ENCODE measurements at regions not wholly inside any gene's neighbourhood (a gene's known extent, or its start where the extent isn't known, plus 50 kb on each side); places are given as distances from the start of the nearest gene placed in this dataset.
A peak's percentile ranks its signal among the peaks of the same experiment; 100 is the strongest.
"Not testable (repeated sequence)": the region's sequence is repeated elsewhere in the genome, so short reads cannot be mapped to it uniquely, and the experiment has no call there.

GRCh38 chr2:138272524-138273195, 228.9 kb upstream of the SPOPL start:
- TF ChIP-seq CTCF (IDR thresholded peaks at IDR 0.05; ENCODE audit: low read depth, low read length): no peak
- peak overlapping the region; percentile 19 for H3K27ac ChIP-seq

GRCh38 chr2:138273280-138273679, 228.3 kb upstream of the SPOPL start:
- not testable (repeated sequence) for H3K9me3 ChIP-seq (ENCODE audit: low read depth); H3K27ac ChIP-seq; H3K36me3 ChIP-seq; H3K27me3 ChIP-seq; DNase-seq (ENCODE audit: low read depth in 1 of 2, low spot score in 1 of 2); H3K4me3 ChIP-seq
- H3K4me1 ChIP-seq (ENCODE audit: low read depth): peaks cover 22% of the 10 kb centered on the region

More at GRCh38 chr2:138272524-138273195, 228.9 kb upstream of the SPOPL start:
- Histone ChIP-seq H3K36me3 (no peaks in the 10 kb centered on the region), H3K9me3 (ENCODE audit: low read depth) (no peaks in the 10 kb centered on the region), H3K4me1 (ENCODE audit: low read depth) (peaks cover 22% of the 10 kb centered on the region), H3K27me3 (no peaks in the 10 kb centered on the region), H3K4me3 (no peak overlapping the region)
- DNase-seq (ENCODE audit: low read depth in 1 of 2, low spot score in 1 of 2): peak in 1 of 2 donors; percentile 13

- DNase-seq (ENCODE audit: low read depth in 1 of 2, low spot score in 1 of 2): peak in 1 of 2 donors; percentile 15
- Histone ChIP-seq H3K27me3 (no peaks in the 10 kb centered on the region), H3K4me1 (ENCODE audit: low read depth) (peaks cover 22% of the 10 kb centered on the region), H3K27ac (no peak overlapping the region), H3K9me3 (ENCODE audit: low read depth) (no peaks in the 10 kb centered on the region), H3K36me3 (no peaks in the 10 kb centered on the region), H3K4me3 (no peak overlapping the region)
- no peak for TF ChIP-seq CTCF (IDR thresholded peaks at IDR 0.05; ENCODE audit: low read depth, low read length)
Measured at GRCh38 chr2:138274421-138275291, 226.9 kb upstream of the SPOPL start.

GRCh38 chr2:138275292-138275690, 226.3 kb upstream of the SPOPL start:
- H3K9me3 ChIP-seq (ENCODE audit: low read depth): no peaks in the 10 kb centered on the region
- no peak for DNase-seq (ENCODE audit: low read depth in 1 of 2, low spot score in 1 of 2)
- H3K4me1 ChIP-seq (ENCODE audit: low read depth): peaks cover 22% of the 10 kb centered on the region
- no peaks in the 10 kb centered on the region for H3K27me3 ChIP-seq
- TF ChIP-seq CTCF (IDR thresholded peaks at IDR 0.05; ENCODE audit: low read depth, low read length): no peak
- H3K36me3 ChIP-seq: no peaks in the 10 kb centered on the region
- H3K4me3 ChIP-seq: no peak overlapping the region
- H3K27ac ChIP-seq: peak overlapping the region; percentile 47

GRCh38 chr2:138275881-138276280, 225.7 kb upstream of the SPOPL start:
- H3K4me1 ChIP-seq (ENCODE audit: low read depth): peaks cover 22% of the 10 kb centered on the region
- H3K4me3 ChIP-seq: no peak overlapping the region
- no peak for DNase-seq (ENCODE audit: low read depth in 1 of 2, low spot score in 1 of 2)
- H3K27me3 ChIP-seq: no peaks in the 10 kb centered on the region
- H3K27ac ChIP-seq: peak overlapping the region; percentile 47
- TF ChIP-seq CTCF (IDR thresholded peaks at IDR 0.05; ENCODE audit: low read depth, low read length): no peak
- no peaks in the 10 kb centered on the region for H3K36me3 ChIP-seq
- H3K9me3 ChIP-seq (ENCODE audit: low read depth): no peaks in the 10 kb centered on the region

- Histone ChIP-seq H3K9me3 (ENCODE audit: low read depth) (no peaks in the 10 kb centered on the region), H3K27me3 (no peaks in the 10 kb centered on the region), H3K36me3 (no peaks in the 10 kb centered on the region), H3K27ac (peak overlapping the region; percentile 47), H3K4me3 (no peak overlapping the region), H3K4me1 (ENCODE audit: low read depth) (peaks cover 22% of the 10 kb centered on the region)
- peak in 1 of 2 donors; percentile 9 for DNase-seq (ENCODE audit: low read depth in 1 of 2, low spot score in 1 of 2)
- no peak for TF ChIP-seq CTCF (IDR thresholded peaks at IDR 0.05; ENCODE audit: low read depth, low read length)
Measured at GRCh38 chr2:138276339-138276738, 225.2 kb upstream of the SPOPL start.
